GM18870 (cell line): ENCODE measurements at regions not wholly inside any gene's neighbourhood (a gene's known extent, or its start where the extent isn't known, plus 50 kb on each side); places are given as distances from the start of the nearest gene placed in this dataset.
"Not testable (repeated sequence)": the region's sequence is repeated elsewhere in the genome, so short reads cannot be mapped to it uniquely, and the experiment has no call there.

ENCODE experiments used
- ATAC-seq: cut with Tn5 transposase; IDR thresholded peaks from one replicate; pipeline ENCODE4 v1.9.1; 2021; ENCODE audit warnings: moderate library complexity; ENCODE audit not compliant: unreplicated experiment

DNA sequence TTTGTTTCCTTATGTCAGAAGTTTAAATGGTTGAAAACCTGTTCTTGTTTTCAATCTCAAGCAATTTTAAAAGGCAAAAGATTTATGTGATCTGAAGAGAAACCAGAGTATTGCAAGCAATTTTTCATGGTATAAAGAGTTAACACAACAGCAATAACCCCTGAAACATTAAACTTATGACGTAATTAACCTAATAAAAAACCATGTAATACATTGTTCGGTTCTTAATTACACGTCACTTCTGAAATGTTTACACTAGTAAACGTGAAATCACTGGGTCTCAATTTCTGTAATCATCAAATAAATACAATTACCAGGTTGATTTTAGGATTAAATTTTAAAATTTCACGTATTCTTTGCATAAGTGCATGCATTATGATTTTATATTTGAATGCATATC lies 914.5 kb downstream of the NLGN4X start:
- ATAC-seq = no peak

DNA sequence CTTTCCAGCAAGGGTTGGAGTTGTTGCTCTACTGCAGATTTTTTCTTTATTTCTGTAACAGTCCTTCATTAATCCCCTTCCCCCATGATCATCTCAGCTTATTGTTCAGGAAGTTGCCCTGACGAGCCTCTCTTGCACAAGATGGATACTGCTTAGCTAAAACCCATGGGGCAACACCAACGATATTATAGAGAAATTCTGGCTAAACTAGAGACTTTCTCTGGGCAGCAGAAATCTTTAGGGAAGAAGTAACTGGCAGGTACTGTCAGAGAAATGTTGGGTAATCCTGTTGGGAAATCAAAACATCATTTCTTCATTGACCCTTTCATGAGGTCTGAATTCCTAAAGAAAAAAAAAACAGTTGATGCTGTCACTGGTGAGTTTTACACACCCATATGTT lies 921.3 kb downstream of the NLGN4X start:
- ATAC-seq = no peak

- no peak for ATAC-seq
Observed at GRCh38 chrX:5306654-5307121, 922.0 kb downstream of the NLGN4X start.

DNA sequence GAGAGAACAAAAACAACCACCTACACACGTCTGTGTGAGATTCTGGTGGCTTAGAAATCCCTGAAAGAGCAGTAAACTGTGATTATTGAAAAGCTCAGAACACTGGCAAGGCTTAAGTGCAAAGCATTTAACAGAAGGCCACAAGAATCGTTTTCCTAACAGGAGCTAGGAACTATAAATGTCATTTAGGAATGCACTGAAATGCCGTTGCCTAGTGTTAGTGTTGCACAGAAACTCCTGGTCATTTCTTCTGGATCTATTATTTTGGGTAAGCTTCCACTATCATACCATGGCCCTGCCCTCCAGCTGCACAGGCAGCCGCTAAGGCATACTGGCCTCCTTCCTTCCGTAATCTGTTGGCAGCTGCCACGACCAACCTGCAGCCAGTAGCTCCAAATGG lies 923.2 kb downstream of the NLGN4X start:
- ATAC-seq = no peak

DNA sequence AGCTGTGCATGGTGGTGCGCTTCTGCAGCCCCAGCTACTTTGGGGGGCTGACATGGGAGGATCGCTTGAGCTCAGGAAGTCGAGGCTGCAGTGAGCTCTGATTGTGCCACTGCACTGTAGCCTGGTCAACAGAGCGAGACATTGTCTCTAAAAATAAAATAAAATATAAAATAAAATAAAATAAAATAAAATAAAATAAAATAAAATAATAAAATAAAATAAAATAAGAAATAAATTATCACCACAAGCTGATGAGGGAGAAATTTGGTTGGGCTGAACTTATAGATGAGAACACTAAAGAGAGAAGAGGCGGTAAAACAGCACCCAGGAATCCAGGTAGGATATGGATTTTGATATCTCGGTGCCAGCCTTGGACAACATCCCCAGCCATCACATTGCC lies 933.7 kb downstream of the NLGN4X start:
- no peak for ATAC-seq

DNA sequence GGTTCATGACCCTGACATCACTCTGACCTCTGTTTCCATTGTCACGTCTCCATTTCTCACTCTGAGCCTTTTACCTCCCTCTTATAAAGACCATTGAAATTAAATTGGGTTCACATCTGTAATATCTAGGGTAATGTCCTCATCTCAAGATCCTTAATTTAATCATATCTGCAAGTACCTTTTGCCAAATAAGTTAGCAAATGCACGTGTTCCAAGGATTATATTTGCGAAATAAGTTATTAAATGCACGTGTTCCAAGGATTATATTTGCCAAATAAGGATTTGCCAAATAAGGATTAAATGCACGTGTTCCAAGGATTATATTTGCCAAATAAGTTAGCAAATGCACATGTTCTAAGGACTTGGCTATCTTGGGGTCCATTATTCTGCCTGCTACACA lies 938.0 kb downstream of the NLGN4X start:
- no peak for ATAC-seq

DNA sequence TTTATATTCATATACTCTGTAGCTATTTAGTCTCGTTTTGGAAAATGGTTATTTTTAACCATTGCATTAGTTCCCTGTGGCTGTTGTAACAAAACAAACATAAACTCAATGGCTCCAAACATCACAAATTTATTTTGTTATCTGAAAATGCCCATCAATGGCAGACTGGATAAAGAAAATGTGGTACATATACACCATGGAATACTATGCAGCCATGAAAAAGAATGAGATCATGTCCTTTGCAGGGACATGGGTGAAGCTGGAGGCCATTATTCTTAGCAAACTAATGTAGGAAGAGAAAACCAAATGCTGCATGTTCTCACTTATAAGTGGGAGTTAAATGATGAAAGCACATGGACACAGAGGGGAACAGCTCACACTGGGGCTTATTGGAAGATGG lies 938.7 kb downstream of the NLGN4X start:
- ATAC-seq = not testable (repeated sequence)

- no peak for ATAC-seq
Observed at GRCh38 chrX:5278908-5279307, 949.8 kb downstream of the NLGN4X start.

DNA sequence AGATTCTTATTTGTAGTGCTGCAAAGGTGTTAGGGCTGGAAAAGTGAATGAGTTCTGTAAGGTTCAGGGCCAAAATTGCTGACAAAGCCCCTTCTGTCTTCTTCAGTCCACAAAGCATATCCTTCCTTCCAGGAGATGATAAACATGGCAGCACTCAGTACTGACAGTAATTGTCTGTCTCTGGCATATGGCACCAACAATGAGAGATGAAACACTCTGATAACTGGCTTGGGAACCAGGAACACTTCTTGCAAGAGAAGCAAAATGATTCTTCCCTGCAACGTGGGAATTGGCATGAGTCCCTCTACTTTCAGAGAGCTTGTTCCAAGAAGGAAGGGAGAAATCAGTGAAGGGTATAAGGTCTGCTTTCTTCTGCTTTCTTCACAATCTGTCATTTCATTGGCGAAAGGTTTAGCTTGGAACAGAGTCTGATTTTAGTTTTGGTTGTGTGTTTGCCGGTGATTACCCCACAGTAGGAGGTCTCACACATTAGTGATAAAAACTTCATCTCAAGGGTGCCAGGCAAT lies 963.3 kb downstream of the NLGN4X start:
- ATAC-seq = no peak

DNA sequence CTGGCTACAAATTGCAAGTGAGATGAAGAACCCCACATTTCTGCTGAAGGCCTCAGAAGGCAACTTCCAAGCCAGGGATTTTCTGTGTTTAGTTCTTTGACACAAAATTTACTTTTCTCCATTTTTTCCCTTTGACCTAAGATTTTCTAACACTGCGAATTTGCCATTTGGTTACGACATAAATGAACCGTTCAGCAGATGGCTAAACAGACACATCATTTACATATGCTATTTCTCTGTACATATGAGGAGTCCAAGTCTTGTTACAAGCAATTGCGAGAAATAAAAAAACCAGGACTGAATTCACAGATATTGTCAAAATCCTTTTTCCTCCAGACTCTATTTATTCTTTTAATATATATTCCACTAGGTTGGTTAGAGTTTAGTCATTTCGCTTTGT lies 978.6 kb downstream of the NLGN4X start:
- no peak for ATAC-seq

- no peak for ATAC-seq
Observed at GRCh38 chrX:5242091-5242790, 986.4 kb downstream of the NLGN4X start.

GRCh38 chrX:5236749-5237148 lies 991.9 kb downstream of the NLGN4X start:
- ATAC-seq = no peak

DNA sequence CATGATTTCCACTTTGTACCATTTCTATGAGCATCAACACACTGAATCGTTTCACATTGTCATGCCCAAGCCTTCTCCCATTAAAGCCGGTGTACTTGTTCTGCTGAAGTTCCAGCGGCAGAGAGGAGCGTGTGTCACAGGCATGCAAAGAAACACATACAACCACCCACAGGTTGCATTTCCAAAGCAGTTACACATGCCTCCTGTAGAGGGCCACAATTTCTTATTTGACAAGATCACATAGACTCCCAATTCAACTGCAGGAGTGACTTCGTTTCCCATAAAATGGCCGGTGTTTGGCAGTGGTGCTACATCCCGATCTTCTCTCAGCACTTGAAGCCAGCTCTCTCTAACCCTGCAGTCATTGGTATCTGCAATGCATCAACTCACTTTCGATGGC lies 992.6 kb downstream of the NLGN4X start:
- ATAC-seq = no peak

DNA sequence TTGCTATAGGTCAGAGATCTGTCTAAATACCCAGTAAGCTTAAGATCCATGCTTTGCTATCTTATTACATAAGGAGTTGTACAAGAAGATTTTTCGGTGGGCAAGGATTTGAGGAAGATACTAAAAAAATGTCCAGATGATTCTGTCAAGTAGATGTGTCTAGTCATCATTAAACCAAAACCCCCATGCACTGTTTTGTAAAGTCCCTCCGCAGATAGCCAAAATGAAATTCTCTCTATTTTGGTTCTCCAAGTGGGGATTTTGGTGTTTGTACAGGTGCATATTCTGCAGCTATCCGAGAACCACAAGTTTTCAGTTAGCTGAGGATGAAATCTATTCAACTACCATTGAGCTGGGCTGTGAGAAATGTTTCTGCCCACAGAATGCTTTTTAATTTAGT lies 994.8 kb downstream of the NLGN4X start:
- no peak for ATAC-seq

GRCh38 chrX:5220421-5220820 lies 1008.2 kb downstream of the NLGN4X start:
- no peak for ATAC-seq

- no peak for ATAC-seq
Observed at GRCh38 chrX:5194806-5195205, 1033.9 kb downstream of the NLGN4X start.

DNA sequence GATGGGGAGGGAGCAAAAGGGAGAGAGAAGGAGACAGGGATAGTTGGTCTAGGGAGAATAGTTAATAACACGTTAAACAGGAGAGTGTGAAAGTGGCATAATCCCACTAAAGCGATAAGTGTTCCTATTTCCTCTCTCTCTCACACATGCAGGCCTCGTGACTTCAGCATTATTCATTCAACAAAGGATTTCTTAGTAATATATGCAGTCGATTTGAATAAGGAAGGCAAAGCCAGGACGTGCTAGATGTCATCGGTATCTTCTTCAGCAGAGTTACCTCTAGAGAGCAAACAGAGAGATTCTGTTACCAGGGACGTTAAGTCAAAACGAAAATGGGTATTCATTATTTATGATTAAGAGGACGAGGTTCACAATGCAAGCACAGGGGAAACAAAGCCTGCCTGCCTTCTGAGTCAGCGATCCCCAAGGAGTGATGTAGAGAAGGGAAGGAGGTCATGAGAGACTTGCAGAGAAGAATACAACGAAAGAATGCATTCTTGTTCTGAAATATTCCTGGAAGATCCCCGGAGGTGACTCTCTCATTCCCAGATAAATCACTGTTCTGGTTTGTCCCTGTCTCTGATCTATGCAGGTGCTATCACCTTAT lies 1048.4 kb downstream of the NLGN4X start:
- no peak for ATAC-seq

DNA sequence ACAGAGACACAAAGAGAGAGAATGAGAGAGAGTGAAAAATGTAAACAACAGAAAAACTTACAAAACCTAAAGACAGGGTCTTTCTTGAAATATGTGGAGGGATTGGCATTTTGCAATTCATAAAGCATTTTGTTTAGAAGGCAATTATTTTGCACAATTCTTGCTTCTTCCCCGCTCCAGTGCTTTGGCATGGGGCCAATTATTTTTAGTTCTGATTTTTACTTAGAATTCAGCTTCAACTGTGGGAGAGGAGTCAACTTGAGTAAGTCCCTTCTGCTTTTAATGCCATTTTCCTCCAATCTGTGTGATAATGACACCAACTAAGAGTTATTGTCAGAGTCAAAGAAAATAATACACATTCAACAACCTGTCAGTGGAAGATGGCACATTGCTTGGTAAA lies 1051.9 kb downstream of the NLGN4X start:
- ATAC-seq = no peak

GRCh38 chrX:5163663-5164062 lies 1065.0 kb downstream of the NLGN4X start:
- no peak for ATAC-seq

GRCh38 chrX:5155301-5155700 lies 1073.4 kb downstream of the NLGN4X start:
- ATAC-seq = no peak

DNA sequence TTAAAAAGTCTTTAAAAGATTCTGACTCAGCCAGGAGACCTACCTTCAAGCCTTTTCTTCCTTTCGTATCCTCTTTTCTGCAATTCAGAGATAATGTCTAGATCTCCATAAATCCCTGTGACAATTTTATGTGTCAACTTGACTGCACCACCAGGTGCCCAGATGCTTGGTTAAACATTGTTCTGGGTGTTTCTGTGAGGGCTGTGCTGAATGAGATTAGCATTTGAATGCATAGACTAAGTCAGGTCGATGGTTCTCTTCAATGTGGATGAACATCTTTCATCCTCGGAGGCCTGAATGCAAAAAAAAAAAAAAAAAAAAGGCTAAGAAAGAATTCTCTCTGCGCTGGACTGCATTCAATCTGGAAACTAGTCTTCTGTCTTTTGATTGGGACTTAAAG lies 1082.7 kb downstream of the NLGN4X start:
- ATAC-seq = no peak

DNA sequence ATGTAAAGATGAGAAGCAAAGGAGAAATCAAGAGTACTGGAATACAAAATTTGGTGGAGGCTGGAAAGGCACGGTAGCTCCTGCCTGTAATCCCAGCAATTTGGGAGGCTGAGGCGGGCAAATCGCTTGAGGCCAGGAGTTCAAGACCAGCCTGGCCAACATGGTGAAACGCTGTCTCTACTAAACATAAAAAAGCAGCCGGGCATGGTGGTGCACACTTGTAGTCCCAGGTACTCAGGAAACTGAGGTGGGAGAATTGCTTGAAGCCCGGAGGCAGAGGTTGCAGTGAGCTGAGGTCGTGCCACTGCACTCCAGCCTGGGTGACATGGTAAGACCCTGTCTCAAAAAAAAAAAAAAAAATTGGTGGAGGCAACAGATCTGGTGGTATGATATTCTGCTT lies 1086.0 kb downstream of the NLGN4X start:
- ATAC-seq = no peak
